Duodenal mucosa (tissue), 2 donors: ENCODE measurements at regions not wholly inside any gene's neighbourhood (a gene's known extent, or its start where the extent isn't known, plus 50 kb on each side); places are given as distances from the start of the nearest gene placed in this dataset.

Experiments used
- H3K27ac ChIP-seq: one replicate; pipeline ENCODE4 v1.7.0; 2013; ENCODE audit warnings: low read depth, low read length
- H3K27me3 ChIP-seq, 2 donors: one replicate each; pipeline ENCODE4 v1.7.0; 2013; ENCODE audit warnings: low read length in 2 of 2, control low read depth in 1 of 2; ENCODE audit not compliant: insufficient read depth in 2 of 2, control insufficient read depth in 1 of 2
- H3K36me3 ChIP-seq, 2 donors: one replicate each; pipeline ENCODE4 v1.7.0; 2013; ENCODE audit warnings: low read length in 2 of 2, control low read depth in 1 of 2; ENCODE audit not compliant: insufficient read depth in 2 of 2, control insufficient read depth in 1 of 2
- H3K4me1 ChIP-seq, 2 donors: one replicate each; pipeline ENCODE4 v1.7.0; 2013; ENCODE audit warnings: low read length in 2 of 2, control low read depth in 1 of 2; ENCODE audit not compliant: insufficient read depth in 2 of 2, control insufficient read depth in 1 of 2
- H3K4me3 ChIP-seq, 2 donors: one replicate each; pipeline ENCODE4 v1.7.0; 2013; ENCODE audit warnings: low read length in 2 of 2, low read depth in 1 of 2
- H3K9ac ChIP-seq, 2 donors: one replicate each; pipeline ENCODE4 v1.7.0; 2013; ENCODE audit warnings: low read length in 2 of 2, low read depth in 1 of 2
- H3K9me3 ChIP-seq, 2 donors: one replicate each; pipeline ENCODE4 v1.7.0; 2013; ENCODE audit warnings: low read length in 2 of 2, control low read depth in 1 of 2; ENCODE audit not compliant: control insufficient read depth in 1 of 2

DNA sequence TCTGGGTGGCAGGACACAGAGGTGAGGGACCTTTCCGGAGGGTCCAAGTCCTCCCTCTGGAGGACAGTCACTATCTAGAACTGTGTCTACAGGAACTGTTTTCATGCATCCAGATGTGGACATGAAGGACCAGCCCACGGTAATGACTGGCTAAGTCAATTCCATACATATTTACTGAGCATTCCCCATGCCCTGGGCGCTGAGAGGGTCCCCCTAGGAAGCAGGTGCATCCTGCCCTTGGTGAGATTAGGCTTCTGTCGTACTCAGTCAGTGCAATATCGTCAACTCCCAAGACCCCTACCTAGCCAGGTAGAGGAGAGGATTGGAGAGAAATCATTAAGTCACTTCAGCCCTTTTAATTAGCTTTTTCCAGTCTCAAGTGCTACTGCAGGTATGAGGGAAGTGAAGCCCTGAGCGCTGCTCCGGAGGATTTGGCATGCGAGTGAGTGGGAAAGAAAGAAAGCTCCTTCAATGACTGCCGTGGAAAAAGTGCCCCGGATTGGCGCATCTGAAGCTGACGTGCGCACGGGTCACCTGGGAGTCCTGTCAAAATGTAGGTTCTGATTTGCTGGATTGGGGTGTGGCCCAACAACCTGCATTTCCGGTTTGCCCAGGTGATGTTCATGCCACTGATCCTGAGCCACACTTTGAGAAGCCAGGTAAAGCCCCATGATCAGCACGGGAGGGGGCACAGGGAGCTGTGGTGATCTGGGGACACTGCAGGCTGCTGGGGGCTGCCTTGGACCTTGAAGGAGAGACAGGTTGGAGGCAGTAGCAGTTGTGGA lies 367.4 kb upstream of the TNRC6C start:
- peaks cover 7 to 18% of the 10 kb centered on the region in 2 donors for H3K4me1 ChIP-seq
- no peaks in the 10 kb centered on the region for H3K36me3 ChIP-seq
- no peak overlapping the region for H3K27ac ChIP-seq
- H3K9me3 ChIP-seq = no peaks in the 10 kb centered on the region
- H3K9ac ChIP-seq = no peak overlapping the region
- no peak overlapping the region for H3K4me3 ChIP-seq
- peaks cover 0 to 9% of the 10 kb centered on the region in 2 donors for H3K27me3 ChIP-seq

DNA sequence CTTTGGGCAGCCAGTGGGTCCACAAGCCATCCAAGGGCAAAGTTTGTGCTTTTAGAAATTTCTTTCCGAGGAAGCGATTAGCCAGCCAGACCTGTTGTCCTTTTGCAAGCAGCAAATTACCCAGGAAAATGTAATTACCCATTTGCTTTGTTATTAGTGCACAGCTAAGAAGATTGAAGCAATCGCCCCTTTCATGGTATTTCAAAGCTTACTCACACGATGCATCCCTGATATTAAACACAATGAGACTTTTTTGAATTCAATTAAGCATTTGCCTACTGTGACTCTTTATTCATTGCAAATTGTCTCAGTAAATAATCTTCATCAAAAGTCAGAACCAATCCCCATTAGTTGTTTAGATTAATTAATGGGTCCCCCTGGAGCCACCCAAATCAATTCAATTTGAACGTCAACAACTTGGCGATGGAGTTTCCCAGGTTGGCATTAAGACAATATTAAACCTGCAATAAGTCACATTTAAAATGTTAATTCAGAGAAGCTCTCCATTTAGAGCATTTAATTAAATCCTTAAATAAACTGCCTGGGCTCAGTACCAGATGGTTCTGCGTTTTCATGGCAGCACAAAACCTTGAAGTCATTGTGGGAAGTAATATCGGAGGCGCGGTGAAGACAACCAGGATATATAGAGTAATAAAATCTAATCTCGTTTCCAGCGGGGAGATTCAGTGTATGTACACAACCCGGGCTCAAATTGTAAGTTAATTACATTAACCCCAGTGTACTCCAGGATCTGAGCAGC lies 366.2 kb upstream of the TNRC6C start:
- H3K9ac ChIP-seq = no peak overlapping the region
- no peaks in the 10 kb centered on the region for H3K36me3 ChIP-seq
- no peaks in the 10 kb centered on the region for H3K9me3 ChIP-seq
- H3K27me3 ChIP-seq = peaks cover 3 to 9% of the 10 kb centered on the region in 2 donors
- no peak overlapping the region for H3K4me3 ChIP-seq
- peaks cover 7 to 18% of the 10 kb centered on the region in 2 donors for H3K4me1 ChIP-seq
- no peak overlapping the region for H3K27ac ChIP-seq

DNA sequence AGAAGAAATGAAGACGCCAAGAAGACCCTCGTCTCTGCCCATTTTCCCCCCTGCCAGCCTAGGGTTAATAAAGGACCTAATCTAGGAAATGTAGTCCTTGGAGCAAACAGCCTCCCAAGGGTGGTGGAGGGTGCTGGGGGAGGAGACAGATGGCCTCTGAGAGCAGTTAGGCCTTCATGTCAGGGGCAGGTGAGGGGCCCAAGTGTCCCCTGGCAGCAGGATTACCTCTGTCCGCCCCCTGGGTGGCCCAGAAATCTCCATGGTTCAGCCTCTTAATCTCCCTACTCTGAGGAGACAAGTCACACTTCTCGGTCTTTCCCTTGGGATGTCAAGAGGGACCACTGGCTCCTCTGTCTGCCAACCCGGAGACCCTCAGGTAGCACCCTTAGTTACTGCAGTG lies 365.4 kb upstream of the TNRC6C start:
- H3K36me3 ChIP-seq = no peaks in the 10 kb centered on the region

DNA sequence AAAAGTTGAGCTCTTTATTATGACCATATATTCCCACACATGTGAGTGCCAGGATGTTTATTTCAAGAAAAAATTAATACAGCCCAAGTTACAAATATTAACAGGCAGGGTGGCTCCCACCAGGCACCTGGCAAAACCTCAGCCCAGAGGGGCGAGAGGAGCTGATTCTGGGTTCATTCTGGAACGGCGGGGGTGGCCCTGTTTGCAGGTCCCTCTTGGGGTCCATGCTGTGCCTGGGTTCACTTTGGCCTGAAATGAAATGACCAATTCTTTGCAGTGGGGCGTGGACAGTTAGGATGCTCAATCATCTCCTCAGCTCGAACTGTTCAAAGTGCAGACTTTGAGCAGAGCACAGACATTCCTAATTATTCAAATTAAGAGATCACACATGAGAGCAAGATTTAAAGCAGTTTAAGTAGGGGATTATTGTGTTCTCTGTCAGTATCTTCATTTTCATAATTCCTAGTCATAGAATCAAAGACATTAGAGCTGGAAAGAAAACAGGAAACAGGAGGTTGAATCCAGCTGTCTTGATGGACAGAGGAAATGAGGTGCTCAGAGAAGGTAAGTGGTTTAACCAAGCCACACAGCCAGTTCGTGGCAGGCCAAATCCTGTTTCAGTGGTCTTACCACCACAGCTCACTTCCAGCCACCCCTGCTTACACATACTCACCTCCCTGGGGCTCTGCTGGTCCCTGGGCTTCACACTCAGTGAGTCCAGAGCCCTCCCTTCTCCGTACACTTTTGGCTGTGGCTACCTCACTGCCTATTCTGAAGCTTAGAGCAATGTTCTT lies 363.9 kb upstream of the TNRC6C start:
- Histone ChIP-seq H3K9me3 (no peaks in the 10 kb centered on the region), H3K27me3 (peaks cover 3 to 9% of the 10 kb centered on the region in 2 donors), H3K4me3 (no peak overlapping the region), H3K4me1 (peaks cover 7 to 18% of the 10 kb centered on the region in 2 donors), H3K9ac (no peak overlapping the region), H3K36me3 (no peaks in the 10 kb centered on the region), H3K27ac (no peak overlapping the region)

More for the DNA sequence above, 365.4 kb upstream of the TNRC6C start:
- H3K27me3 ChIP-seq = peaks cover 3 to 9% of the 10 kb centered on the region in 2 donors
- no peak overlapping the region for H3K27ac ChIP-seq
- H3K9ac ChIP-seq = no peak overlapping the region
- H3K4me1 ChIP-seq = peaks cover 7 to 18% of the 10 kb centered on the region in 2 donors
- H3K9me3 ChIP-seq = no peaks in the 10 kb centered on the region
- H3K4me3 ChIP-seq = no peak overlapping the region

DNA sequence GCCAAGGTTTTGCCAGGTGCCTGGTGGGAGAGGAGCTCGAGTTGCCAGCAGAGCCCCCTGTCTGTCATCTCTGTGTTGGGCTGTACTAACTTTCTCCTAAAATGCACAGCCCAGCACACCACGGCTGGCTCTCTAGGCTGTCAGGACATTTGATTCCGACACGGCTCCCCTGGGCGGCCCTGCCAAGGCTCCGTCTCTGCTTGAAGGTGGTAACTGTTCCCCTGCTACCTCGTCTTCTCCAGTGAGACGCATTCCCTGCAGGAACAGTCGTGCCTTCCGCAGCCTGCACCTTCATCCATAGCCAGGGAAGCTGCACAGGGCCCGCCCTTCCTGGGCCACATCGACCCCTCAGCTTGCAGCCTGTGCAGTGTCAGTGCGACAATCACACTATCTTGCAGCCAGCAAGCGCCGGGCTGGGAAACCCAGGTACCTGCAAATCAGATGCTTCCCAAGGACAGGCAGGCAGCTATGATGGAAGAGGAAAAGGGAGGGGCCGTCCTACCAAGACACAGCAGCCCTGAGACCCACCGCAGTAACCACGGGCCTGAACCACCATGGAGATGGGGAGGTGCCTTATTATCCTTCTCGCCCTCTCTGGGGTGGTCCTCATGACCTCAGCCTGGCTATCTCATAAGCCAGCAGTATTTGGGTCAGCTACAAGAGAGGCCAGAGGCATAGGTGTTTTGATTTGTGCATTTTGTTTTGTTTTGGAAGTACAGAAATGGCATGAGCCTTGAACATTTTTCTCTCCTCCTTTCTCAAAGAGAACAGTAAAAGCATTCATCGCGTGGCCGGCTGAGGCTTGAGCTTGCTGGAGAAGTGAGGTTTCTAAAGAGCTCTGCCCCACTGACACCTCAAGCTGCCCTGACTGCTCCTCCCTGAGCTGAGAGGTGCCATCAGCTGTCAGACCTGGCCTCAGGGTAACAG lies 361.7 kb upstream of the TNRC6C start:
- Histone ChIP-seq H3K4me1 (peaks cover 7 to 18% of the 10 kb centered on the region in 2 donors), H3K9me3 (no peaks in the 10 kb centered on the region), H3K27me3 (peaks cover 0 to 3% of the 10 kb centered on the region in 2 donors), H3K4me3 (no peak overlapping the region), H3K9ac (no peak overlapping the region), H3K36me3 (no peaks in the 10 kb centered on the region), H3K27ac (no peak overlapping the region)

DNA sequence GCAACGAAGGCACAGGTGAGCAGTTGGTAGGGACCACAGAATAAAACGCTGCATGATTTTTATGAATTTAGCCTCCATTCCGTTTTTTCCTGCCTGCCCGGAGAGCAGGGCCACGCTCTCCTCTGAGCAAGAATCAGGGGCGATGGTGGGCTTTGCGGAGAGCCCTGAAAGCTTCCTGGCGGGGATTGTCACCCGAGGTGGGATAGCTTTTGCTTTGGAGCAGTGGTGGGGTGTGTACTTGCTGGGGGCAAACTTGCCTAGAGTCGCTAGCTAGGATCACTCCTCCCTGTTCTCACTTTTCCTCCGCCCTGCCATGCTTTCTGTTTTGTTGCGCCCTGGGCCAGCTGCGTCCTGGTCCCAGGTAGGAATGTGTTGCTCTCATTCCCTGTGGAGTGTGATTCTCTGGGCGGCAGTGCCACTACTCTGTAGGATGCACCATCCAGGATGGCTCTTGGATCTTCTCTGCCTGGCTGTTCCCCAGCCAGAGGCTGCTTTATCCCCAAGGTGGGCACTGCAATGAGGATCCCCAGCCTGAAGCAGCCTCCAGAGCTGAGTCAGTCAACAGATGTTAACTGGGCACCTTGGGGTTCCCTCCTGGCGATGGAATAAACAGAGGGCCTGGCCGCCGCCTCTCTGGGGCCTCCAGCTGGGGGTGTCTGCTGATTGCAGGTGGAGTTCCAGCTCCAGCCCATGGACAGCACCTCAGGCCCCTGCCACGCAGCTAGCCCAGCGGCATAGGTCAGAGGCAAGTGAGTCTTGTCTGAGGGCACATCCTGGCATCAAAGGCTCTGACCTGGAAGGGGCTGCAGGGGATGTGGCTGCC lies 360.9 kb upstream of the TNRC6C start:
- H3K9me3 ChIP-seq = no peaks in the 10 kb centered on the region
- H3K27me3 ChIP-seq = peaks cover 0 to 3% of the 10 kb centered on the region in 2 donors

DNA sequence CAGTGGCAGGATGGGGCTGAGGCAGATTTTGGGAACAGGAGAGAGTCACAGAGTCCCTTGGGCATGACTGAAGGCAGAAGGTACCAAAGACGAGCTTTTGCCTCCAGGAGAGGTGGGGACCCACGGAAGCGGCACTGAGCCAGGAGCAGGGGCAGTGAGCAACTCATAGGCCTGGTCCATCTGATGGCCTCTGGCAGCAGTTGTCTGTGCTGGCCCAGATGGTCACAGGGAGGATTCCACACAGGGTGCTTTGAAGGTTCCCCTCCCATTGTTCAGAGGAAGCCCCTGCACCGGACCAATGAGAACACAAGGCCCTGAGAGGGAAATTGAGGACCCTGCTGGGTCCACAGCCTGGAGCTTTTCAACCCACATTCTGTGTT lies 360.3 kb upstream of the TNRC6C start:
- Histone ChIP-seq H3K27me3 (peaks cover 0 to 3% of the 10 kb centered on the region in 2 donors), H3K4me3 (no peak overlapping the region), H3K9me3 (no peaks in the 10 kb centered on the region), H3K9ac (no peak overlapping the region), H3K4me1 (peaks cover 7 to 8% of the 10 kb centered on the region in 2 donors), H3K36me3 (no peaks in the 10 kb centered on the region), H3K27ac (no peak overlapping the region)

More for the DNA sequence above, 360.9 kb upstream of the TNRC6C start:
- Histone ChIP-seq H3K27ac (no peak overlapping the region), H3K9ac (no peak overlapping the region), H3K36me3 (no peaks in the 10 kb centered on the region), H3K4me3 (no peak overlapping the region), H3K4me1 (peaks cover 7 to 13% of the 10 kb centered on the region in 2 donors)

DNA sequence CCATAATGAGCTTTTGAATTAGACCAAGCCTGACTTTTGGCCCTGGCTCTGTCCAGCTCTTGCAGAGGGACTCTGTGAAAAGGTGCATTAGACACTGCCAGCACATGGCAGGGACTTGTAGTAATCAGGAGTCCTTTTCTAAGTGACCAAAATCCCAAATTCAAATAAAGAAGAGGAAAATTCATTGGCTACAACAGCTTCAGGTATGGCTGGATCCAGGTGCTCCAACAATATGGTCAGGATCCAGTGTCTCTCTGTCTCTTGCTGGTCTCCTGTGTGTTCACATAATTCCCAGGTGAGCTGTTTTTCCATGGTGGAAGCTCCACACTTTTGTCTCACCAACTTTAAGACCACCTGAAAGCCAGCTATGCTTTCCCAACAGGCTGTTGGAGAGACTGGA lies 358.8 kb upstream of the TNRC6C start:
- no peaks in the 10 kb centered on the region for H3K36me3 ChIP-seq
- no peak overlapping the region for H3K4me3 ChIP-seq
- no peaks in the 10 kb centered on the region for H3K9me3 ChIP-seq
- peaks cover 0 to 3% of the 10 kb centered on the region in 2 donors for H3K27me3 ChIP-seq
- H3K4me1 ChIP-seq = peaks cover 7 to 8% of the 10 kb centered on the region in 2 donors
- H3K27ac ChIP-seq = no peak overlapping the region
- no peak overlapping the region for H3K9ac ChIP-seq

DNA sequence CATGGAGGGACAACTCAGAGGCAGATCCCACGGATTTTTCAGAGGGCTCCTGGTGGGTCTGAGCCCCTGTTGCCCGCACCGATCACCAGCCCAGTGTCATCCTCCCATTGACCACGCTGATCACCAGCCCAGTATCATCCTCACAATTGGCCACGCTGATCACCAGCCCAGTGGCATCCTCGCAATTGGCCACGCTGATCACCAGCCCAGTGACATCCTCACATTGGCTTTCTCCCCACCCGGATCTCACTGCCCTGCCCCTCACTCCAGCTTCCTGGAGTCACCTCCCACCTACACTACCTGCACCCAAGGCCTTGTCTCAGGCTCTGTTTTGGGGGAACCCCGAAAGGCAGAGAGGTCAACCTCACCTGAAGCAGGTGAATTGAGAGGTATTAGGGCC lies 358.2 kb upstream of the TNRC6C start:
- Histone ChIP-seq H3K4me3 (no peak overlapping the region), H3K36me3 (no peaks in the 10 kb centered on the region), H3K9me3 (no peaks in the 10 kb centered on the region), H3K27ac (no peak overlapping the region), H3K9ac (no peak overlapping the region), H3K4me1 (peaks cover 4 to 5% of the 10 kb centered on the region in 2 donors), H3K27me3 (peaks cover 0 to 3% of the 10 kb centered on the region in 2 donors)
